SU-DHL-6 (cell line): ENCODE measurements at regions not wholly inside any gene's neighbourhood (a gene's known extent, or its start where the extent isn't known, plus 50 kb on each side); places are given as distances from the start of the nearest gene placed in this dataset.

Experiments used
- EZH2phosphoT487 ChIP-seq: fragments of 200-600 bp; sonication (generic), shearing (Covaris generic); conservative IDR thresholded peaks from 2 replicates; pipeline ENCODE4 v1.6.1; 2018; ENCODE audit warnings: mild to moderate bottlenecking, antibody characterized with exemption, low read length, moderate library complexity, mixed read lengths
- TF ChIP-seq, protein P1 (sequence below): fragments of 200-600 bp; sonication (generic); IDR thresholded peaks from one replicate; pipeline ENCODE4 v1.5.1; 2017; ENCODE audit warnings: antibody characterized with exemption, mild to moderate bottlenecking, low read length, moderate library complexity; ENCODE audit not compliant: insufficient read depth, poor library complexity, severe bottlenecking

DNA sequence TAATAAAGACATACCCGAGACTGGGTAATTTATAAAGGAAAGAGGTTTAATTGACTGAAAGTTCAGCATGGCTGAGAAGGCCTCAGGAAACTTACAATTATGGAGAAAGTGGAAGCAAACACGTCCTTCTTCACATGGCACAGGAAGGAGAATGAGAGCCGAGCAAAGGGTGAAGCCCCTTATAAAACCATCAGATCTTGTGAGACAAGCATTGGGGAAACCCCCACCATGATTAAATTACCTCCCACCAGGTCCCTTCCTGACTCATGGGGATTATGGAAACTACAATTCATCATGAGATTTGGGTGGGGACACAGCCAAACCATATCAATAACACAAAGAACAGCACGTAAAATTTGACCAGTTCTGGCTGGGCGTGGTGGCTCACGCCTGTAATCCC is 85.6 kb upstream of the ATF7IP start:
- TF ChIP-seq, protein P1, sequence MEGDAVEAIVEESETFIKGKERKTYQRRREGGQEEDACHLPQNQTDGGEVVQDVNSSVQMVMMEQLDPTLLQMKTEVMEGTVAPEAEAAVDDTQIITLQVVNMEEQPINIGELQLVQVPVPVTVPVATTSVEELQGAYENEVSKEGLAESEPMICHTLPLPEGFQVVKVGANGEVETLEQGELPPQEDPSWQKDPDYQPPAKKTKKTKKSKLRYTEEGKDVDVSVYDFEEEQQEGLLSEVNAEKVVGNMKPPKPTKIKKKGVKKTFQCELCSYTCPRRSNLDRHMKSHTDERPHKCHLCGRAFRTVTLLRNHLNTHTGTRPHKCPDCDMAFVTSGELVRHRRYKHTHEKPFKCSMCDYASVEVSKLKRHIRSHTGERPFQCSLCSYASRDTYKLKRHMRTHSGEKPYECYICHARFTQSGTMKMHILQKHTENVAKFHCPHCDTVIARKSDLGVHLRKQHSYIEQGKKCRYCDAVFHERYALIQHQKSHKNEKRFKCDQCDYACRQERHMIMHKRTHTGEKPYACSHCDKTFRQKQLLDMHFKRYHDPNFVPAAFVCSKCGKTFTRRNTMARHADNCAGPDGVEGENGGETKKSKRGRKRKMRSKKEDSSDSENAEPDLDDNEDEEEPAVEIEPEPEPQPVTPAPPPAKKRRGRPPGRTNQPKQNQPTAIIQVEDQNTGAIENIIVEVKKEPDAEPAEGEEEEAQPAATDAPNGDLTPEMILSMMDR, result no peak
- no peak for TF ChIP-seq EZH2phosphoT487
